Activated T-helper 1 cell treated with anti-CD3 and anti-CD28 coated beads, Interleukin-12 subunit alpha, Interleukin-12 subunit beta, Interleukin-2, Interleukin-4 antibody, amounts not matched to agents 30 ng/mL and 10 ng/mL and 1 ng/mL, durations not matched to agents 14 hours and 24 hours and 36 hours (primary cell): ENCODE measurements at regions not wholly inside any gene's neighbourhood (a gene's known extent, or its start where the extent isn't known, plus 50 kb on each side); places are given as distances from the start of the nearest gene placed in this dataset.

Source experiments
- DNase-seq: peaks from one replicate; pipeline ENCODE4 v3.0.0; 2021; ENCODE audit warnings: low spot score
- H3K27ac Mint-ChIP-seq: one replicate; pipeline ENCODE4 v1.8.0; 2021; ENCODE audit warnings: mild to moderate bottlenecking, mixed read lengths
- H3K27me3 Mint-ChIP-seq: one replicate; pipeline ENCODE4 v1.8.0; 2022; ENCODE audit warnings: mild to moderate bottlenecking, moderate library complexity, mixed read lengths; ENCODE audit not compliant: insufficient read depth
- H3K36me3 Mint-ChIP-seq: one replicate; pipeline ENCODE4 v1.8.0; 2021; ENCODE audit warnings: low read depth, mixed read lengths
- H3K4me1 Mint-ChIP-seq: one replicate; pipeline ENCODE4 v1.8.0; 2021; ENCODE audit warnings: low read depth, mixed read lengths
- H3K4me3 Mint-ChIP-seq: one replicate; pipeline ENCODE4 v1.8.0; 2021; ENCODE audit warnings: mild to moderate bottlenecking, moderate library complexity, mixed read lengths
- H3K9me3 Mint-ChIP-seq: one replicate; pipeline ENCODE4 v1.8.0; 2021; ENCODE audit warnings: mixed read lengths
- intact Hi-C: fragments of 100-400 bp; cut with micrococcal nuclease; formaldehyde crosslinking; loops from one replicate; pipeline ENCODE4 v1.15.1; 2024

- Mint-ChIP-seq H3K27me3 (no peaks in the 10 kb centered on the region), H3K36me3 (no peaks in the 10 kb centered on the region), H3K4me1 (no peaks in the 10 kb centered on the region), H3K4me3 (no peak overlapping the region), H3K9me3 (no peaks in the 10 kb centered on the region), H3K27ac (no peak overlapping the region)
- no peak for DNase-seq
- intact Hi-C loops = no loop called here
These were observed 94.8 kb upstream of the PCDH18 start for GRCh38 chr4:137626942-137627738.

GRCh38 chr4:137623013-137623412 is 90.7 kb upstream of the PCDH18 start:
- no peak overlapping the region for H3K27ac Mint-ChIP-seq
- no peak overlapping the region for H3K4me3 Mint-ChIP-seq
- no peaks in the 10 kb centered on the region for H3K9me3 Mint-ChIP-seq

GRCh38 chr4:137621056-137621455 is 88.8 kb upstream of the PCDH18 start:
- no peak overlapping the region for H3K4me3 Mint-ChIP-seq
- DNase-seq = no peak
- H3K36me3 Mint-ChIP-seq = no peaks in the 10 kb centered on the region
- intact Hi-C loops = no loop called here
- no peak overlapping the region for H3K27ac Mint-ChIP-seq
- H3K4me1 Mint-ChIP-seq = no peaks in the 10 kb centered on the region
- H3K27me3 Mint-ChIP-seq = no peaks in the 10 kb centered on the region
- H3K9me3 Mint-ChIP-seq = no peaks in the 10 kb centered on the region

More at GRCh38 chr4:137623013-137623412, 90.7 kb upstream of the PCDH18 start:
- DNase-seq = no peak
- Mint-ChIP-seq H3K27me3 (no peaks in the 10 kb centered on the region), H3K36me3 (no peaks in the 10 kb centered on the region), H3K4me1 (no peaks in the 10 kb centered on the region)
- intact Hi-C loops = no loop called here

GRCh38 chr4:137614491-137614890 is 82.2 kb upstream of the PCDH18 start:
- no peak overlapping the region for H3K27ac Mint-ChIP-seq
- no peaks in the 10 kb centered on the region for H3K36me3 Mint-ChIP-seq
- H3K4me1 Mint-ChIP-seq = no peaks in the 10 kb centered on the region

GRCh38 chr4:137611998-137612700 is 79.9 kb upstream of the PCDH18 start:
- H3K36me3 Mint-ChIP-seq = no peaks in the 10 kb centered on the region
- no peaks in the 10 kb centered on the region for H3K4me1 Mint-ChIP-seq
- no peak overlapping the region for H3K27ac Mint-ChIP-seq

More at GRCh38 chr4:137614491-137614890, 82.2 kb upstream of the PCDH18 start:
- H3K27me3 Mint-ChIP-seq = no peaks in the 10 kb centered on the region
- H3K4me3 Mint-ChIP-seq = no peak overlapping the region
- DNase-seq = no peak
- intact Hi-C loops = no loop called here
- no peaks in the 10 kb centered on the region for H3K9me3 Mint-ChIP-seq

GRCh38 chr4:137610960-137611359 is 78.7 kb upstream of the PCDH18 start:
- Mint-ChIP-seq H3K9me3 (no peaks in the 10 kb centered on the region), H3K27ac (no peak overlapping the region), H3K4me3 (no peak overlapping the region), H3K36me3 (no peaks in the 10 kb centered on the region), H3K27me3 (no peaks in the 10 kb centered on the region), H3K4me1 (no peaks in the 10 kb centered on the region)
- no peak for DNase-seq
- intact Hi-C loops = no loop called here

More at GRCh38 chr4:137611998-137612700, 79.9 kb upstream of the PCDH18 start:
- Mint-ChIP-seq H3K4me3 (no peak overlapping the region), H3K27me3 (no peaks in the 10 kb centered on the region), H3K9me3 (no peaks in the 10 kb centered on the region)
- intact Hi-C loops = no loop called here
- DNase-seq = no peak

GRCh38 chr4:137609718-137610430 is 77.6 kb upstream of the PCDH18 start:
- no peak for DNase-seq
- intact Hi-C loops = no loop called here
- H3K27me3 Mint-ChIP-seq = no peaks in the 10 kb centered on the region
- H3K9me3 Mint-ChIP-seq = no peaks in the 10 kb centered on the region
- no peaks in the 10 kb centered on the region for H3K4me1 Mint-ChIP-seq
- H3K36me3 Mint-ChIP-seq = no peaks in the 10 kb centered on the region
- H3K4me3 Mint-ChIP-seq = no peak overlapping the region
- H3K27ac Mint-ChIP-seq = no peak overlapping the region

- Mint-ChIP-seq H3K27me3 (no peaks in the 10 kb centered on the region), H3K27ac (no peak overlapping the region)
These were observed 75.8 kb upstream of the PCDH18 start for GRCh38 chr4:137608085-137608484.

GRCh38 chr4:137602436-137602835 is 70.1 kb upstream of the PCDH18 start:
- no peaks in the 10 kb centered on the region for H3K36me3 Mint-ChIP-seq
- H3K27me3 Mint-ChIP-seq = no peaks in the 10 kb centered on the region
- intact Hi-C loops = no loop called here
- H3K9me3 Mint-ChIP-seq = no peaks in the 10 kb centered on the region
- DNase-seq = no peak
- H3K4me3 Mint-ChIP-seq = no peak overlapping the region
- no peaks in the 10 kb centered on the region for H3K4me1 Mint-ChIP-seq
- no peak overlapping the region for H3K27ac Mint-ChIP-seq

More at GRCh38 chr4:137608085-137608484, 75.8 kb upstream of the PCDH18 start:
- intact Hi-C loops = no loop called here
- H3K4me3 Mint-ChIP-seq = no peak overlapping the region
- DNase-seq = no peak
- no peaks in the 10 kb centered on the region for H3K36me3 Mint-ChIP-seq
- H3K9me3 Mint-ChIP-seq = no peaks in the 10 kb centered on the region
- H3K4me1 Mint-ChIP-seq = no peaks in the 10 kb centered on the region

GRCh38 chr4:137601934-137602333 is 69.6 kb upstream of the PCDH18 start:
- Mint-ChIP-seq H3K9me3 (no peaks in the 10 kb centered on the region), H3K36me3 (no peaks in the 10 kb centered on the region), H3K4me1 (no peaks in the 10 kb centered on the region), H3K27ac (no peak overlapping the region), H3K4me3 (no peak overlapping the region), H3K27me3 (no peaks in the 10 kb centered on the region)
- DNase-seq = no peak
- intact Hi-C loops = no loop called here

- Mint-ChIP-seq H3K27ac (no peak overlapping the region), H3K9me3 (no peaks in the 10 kb centered on the region), H3K4me3 (no peak overlapping the region), H3K4me1 (no peaks in the 10 kb centered on the region), H3K27me3 (no peaks in the 10 kb centered on the region), H3K36me3 (no peaks in the 10 kb centered on the region)
- DNase-seq = no peak
- intact Hi-C loops = no loop called here
These were observed 67.4 kb upstream of the PCDH18 start for GRCh38 chr4:137599734-137600133.

GRCh38 chr4:137597752-137598430 is 65.6 kb upstream of the PCDH18 start:
- no peaks in the 10 kb centered on the region for H3K4me1 Mint-ChIP-seq
- no peaks in the 10 kb centered on the region for H3K36me3 Mint-ChIP-seq
- H3K4me3 Mint-ChIP-seq = no peak overlapping the region
- H3K27ac Mint-ChIP-seq = no peak overlapping the region
- DNase-seq = no peak
- intact Hi-C loops = no loop called here
- no peaks in the 10 kb centered on the region for H3K9me3 Mint-ChIP-seq
- H3K27me3 Mint-ChIP-seq = no peaks in the 10 kb centered on the region
